WI38 (cell line): ENCODE measurements at regions not wholly inside any gene's neighbourhood (a gene's known extent, or its start where the extent isn't known, plus 50 kb on each side); places are given as distances from the start of the nearest gene placed in this dataset.

Experiments used
- H3K4me3 ChIP-seq: 2 replicates; pipeline ENCODE4 v1.5.1; 2011; ENCODE audit warnings: low read depth, mild to moderate bottlenecking, control low read depth, low read length
- CTCF ChIP-seq: IDR thresholded peaks from 2 replicates; pipeline ENCODE4 v1.5.1; 2012; ENCODE audit warnings: low read depth, mild to moderate bottlenecking, control low read depth, low read length

DNA sequence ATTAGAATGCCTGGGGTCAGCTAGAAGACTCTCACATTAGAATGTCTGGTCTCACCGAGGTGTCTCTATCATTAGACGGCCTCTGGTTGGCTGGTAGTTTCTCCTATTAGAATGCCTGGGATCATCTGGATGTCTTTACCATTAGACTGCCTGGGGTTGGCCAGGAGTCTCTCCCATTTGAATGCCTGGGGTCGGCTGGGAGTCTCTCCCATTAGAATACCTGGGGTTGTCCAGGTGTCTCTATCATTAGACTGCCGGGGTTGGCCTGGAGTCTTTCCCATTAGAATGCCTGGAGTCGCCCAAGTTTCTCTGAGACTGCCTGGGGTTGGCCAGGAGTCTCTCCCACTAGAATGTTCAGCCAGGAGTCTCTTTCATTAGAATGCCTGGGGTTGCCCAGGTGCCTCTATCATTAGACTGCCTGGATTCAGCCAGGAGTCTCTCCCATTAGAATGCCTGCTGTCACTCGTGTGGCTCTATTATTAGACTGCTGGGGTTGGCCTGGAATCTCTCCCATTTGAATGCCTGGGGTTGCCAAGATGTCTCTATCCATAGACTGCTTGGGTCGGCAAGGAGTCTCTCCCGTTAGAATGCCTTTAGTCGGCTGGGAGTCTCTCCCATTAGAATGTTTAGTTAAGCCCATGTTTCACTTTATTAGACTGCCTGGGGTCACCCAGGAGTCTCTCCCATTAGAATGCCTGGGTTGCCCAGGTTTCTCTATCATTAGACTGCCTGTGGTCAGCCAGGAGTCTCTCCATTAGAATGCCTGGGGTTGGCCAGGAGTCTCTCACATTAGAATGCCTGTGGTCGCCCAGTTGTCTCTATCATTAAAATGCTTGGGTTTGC, 1467.8 kb downstream of the UQCRFS1 start:
- no peak overlapping the region for H3K4me3 ChIP-seq
- no peak for TF ChIP-seq CTCF

DNA sequence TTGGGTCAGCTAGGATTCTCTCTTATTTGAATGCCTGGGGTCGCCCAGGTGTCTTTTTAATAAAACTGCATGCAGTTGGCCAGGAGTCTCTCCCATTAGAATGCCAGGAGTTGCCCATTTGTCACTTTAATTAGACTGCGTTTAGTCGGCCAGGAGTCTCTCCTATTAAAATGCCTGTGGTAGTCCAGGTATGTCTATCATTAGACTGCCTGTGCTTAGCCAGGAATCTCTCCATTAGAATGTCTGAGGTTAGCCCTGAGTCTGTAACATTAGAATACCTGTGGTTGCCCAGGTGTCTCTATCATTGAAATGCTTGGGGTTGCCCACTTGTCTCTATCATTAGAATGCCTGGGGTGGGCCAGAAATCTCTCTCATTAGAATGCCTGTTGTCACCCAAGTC, 1470.9 kb downstream of the UQCRFS1 start:
- TF ChIP-seq CTCF = no peak
- no peak overlapping the region for H3K4me3 ChIP-seq

DNA sequence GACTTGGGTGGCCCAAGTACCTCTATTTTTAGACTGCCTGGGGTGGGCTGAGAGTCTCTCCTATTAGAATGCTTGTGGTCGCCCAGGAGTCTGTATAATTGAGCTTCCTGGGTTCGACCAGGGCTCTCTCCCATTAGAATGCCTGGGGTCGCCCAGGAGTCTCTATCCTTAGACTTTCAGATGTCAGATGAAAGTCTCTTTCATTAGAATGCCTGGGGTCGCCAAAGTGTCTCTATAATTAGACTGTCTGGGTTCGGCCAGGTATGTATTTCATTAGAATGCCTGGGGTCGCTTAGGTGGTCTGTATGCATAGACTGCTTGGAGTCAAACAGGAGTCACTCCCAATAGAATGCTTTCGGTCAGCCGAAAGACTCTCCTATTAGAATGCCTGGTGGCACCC, 1471.7 kb downstream of the UQCRFS1 start:
- H3K4me3 ChIP-seq = no peak overlapping the region
- no peak for TF ChIP-seq CTCF

DNA sequence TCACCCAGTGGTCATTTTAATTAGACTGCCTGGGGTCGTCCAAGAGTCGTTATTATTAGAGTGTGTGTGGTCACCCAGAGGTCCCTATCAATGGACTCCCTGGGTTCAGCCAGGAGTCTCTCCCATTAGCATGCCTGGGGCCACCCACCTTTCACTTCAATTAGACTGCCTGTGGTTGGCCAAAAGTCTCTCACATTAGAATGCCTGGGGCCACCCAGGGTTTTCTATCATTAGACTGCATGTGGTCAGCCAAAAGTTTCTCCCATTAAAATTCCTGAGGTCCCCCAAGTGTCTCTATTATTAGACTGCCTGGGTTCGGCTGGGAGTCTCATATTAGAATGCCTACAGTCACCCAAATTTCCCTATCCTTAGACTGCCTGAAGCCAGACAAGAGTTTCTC, 1472.6 kb downstream of the UQCRFS1 start:
- TF ChIP-seq CTCF = no peak
- no peak overlapping the region for H3K4me3 ChIP-seq

DNA sequence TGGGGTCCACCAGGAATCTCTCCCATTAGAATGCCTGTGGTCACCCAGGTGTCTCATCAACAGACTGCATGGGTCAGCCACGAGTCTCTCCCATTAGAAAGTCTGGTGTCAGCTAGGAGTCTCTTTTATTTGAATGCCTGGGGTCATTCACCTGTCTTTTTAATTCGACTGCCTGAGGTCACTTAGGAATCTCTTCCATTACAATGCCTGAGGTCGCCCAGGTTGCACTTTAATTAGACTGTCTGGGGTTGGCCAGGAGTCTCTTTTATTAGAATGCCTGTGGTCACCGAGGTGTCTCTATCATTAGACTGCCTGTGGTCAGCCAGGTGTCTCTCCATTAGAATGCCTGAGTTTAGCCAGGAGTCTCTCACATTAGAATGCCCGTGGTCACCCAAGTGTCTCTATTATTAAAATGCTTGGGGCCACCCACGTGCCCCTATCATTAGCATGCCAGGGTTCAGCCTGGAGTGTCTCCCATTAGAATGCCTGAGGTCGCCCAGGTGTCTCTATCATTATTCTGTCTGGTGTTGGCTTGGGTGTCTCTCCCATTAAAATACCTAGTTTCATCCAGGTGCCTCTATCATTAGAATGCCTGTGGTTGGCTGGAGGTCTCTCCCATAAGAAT, 1474.3 kb downstream of the UQCRFS1 start:
- TF ChIP-seq CTCF = no peak
- no peak overlapping the region for H3K4me3 ChIP-seq

DNA sequence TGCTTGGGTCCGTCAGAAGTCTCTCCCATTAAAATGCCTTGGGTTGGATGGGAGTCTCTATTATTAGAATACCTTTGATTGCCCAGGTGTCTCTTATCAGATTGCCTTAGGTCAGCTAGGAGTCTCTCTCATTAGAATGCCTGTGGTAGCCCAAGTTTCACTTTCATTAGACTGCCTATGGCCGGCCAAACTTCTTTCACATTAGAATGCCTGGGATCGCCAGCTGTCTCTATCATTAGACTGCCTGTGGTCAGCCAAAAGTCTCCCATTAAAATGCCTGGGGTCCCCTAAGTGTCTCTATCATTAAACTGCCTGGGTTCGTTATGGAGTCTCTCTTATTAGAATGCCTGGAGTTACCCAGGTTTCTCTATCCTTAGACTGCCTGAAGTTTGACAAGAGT, 1476.7 kb downstream of the UQCRFS1 start:
- no peak overlapping the region for H3K4me3 ChIP-seq
- TF ChIP-seq CTCF = no peak

- no peak for TF ChIP-seq CTCF
- H3K4me3 ChIP-seq = no peak overlapping the region
Observed at GRCh38 chr19:27735314-27735713, 1477.6 kb downstream of the UQCRFS1 start.
